ENCODE measurements at regions not wholly inside any gene's neighbourhood (a gene's known extent, or its start where the extent isn't known, plus 50 kb on each side); places are given as distances from the start of the nearest gene placed in this dataset.

DNA sequence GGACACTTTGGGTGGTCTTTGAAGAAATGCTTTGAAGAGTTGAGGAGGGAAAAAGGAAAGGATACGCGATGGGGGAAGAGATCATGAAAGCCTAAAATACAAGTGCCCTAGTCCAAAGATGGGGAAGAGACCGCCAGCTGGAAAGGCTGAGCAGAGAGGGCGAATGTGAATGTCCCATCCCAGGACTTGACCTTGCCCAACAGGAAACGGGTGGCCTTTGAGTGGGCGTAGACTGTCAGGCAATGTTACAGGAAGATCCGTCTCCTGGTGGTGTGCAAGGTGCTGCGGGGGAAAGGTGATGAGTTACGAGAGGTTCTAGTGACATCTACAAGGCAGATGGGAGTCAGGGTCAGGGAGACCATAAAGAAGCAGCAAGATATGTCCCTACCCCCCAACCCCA, 55.0 kb upstream of the TBXT start:
- DNase-seq (ENCODE audit: extremely low spot score): no peak
- ChIA-PET CTCF (no interaction called here), POLR2A (no interaction called here)
- no peak for TF ChIP-seq FOXA1 (IDR thresholded peaks at IDR 0.05)
- no peak for TF ChIP-seq TARDBP (IDR thresholded peaks at IDR 0.05)
- no peak for TF ChIP-seq LEF1 (IDR thresholded peaks at IDR 0.05; ENCODE audit: borderline replicate concordance)
- TF ChIP-seq ELF4 (IDR thresholded peaks at IDR 0.05): no peak

DNA sequence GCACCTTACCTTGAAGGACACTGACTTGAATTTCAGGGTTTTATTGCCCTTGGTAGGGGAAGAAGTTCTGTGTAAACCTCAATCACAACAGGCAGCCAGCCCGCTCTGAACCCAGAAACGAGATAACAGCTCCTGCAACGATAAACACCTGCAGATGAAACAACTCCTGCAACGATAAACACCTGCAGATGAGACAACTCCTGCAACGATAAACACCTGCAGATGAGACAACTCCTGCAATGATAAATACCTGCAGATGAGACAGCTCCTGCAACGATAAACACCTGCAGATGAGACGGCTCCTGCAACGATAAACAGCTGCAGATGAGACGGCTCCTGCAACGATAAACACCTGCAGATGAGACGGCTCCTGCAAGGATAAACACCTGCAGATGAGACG, 54.0 kb upstream of the TBXT start:
- DNase-seq (ENCODE audit: extremely low spot score): no peak
- POLR2A ChIA-PET: no interaction called here
- CTCF ChIA-PET: no interaction called here
- TF ChIP-seq LEF1 (IDR thresholded peaks at IDR 0.05; ENCODE audit: borderline replicate concordance) (no peak), CTBP1 (IDR thresholded peaks at IDR 0.05; ENCODE audit: borderline replicate concordance) (no peak), BHLHE40 (IDR thresholded peaks at IDR 0.05; ENCODE audit: borderline replicate concordance) (no peak), HDGF (IDR thresholded peaks at IDR 0.05; ENCODE audit: borderline replicate concordance) (no peak), NFRKB (IDR thresholded peaks at IDR 0.05) (no peak), ARNT (IDR thresholded peaks at IDR 0.05) (no peak), SP1 (IDR thresholded peaks at IDR 0.05) (no peak), FOXK2 (IDR thresholded peaks at IDR 0.05) (no peak), FOXA1 (IDR thresholded peaks at IDR 0.05) (no peak), FOXM1 (IDR thresholded peaks at IDR 0.05; ENCODE audit: borderline replicate concordance) (no peak), ZNF384 (IDR thresholded peaks at IDR 0.05) (no peak), ELF4 (IDR thresholded peaks at IDR 0.05) (no peak), SUZ12 (IDR thresholded peaks at IDR 0.05) (no peak), TARDBP (IDR thresholded peaks at IDR 0.05) (no peak), L3MBTL2 (conservative IDR thresholded peaks at IDR 0.05) (no peak)
- TF ChIP-seq, protein P1, sequence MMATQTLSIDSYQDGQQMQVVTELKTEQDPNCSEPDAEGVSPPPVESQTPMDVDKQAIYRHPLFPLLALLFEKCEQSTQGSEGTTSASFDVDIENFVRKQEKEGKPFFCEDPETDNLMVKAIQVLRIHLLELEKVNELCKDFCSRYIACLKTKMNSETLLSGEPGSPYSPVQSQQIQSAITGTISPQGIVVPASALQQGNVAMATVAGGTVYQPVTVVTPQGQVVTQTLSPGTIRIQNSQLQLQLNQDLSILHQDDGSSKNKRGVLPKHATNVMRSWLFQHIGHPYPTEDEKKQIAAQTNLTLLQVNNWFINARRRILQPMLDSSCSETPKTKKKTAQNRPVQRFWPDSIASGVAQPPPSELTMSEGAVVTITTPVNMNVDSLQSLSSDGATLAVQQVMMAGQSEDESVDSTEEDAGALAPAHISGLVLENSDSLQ (IDR thresholded peaks at IDR 0.05): no peak

DNA sequence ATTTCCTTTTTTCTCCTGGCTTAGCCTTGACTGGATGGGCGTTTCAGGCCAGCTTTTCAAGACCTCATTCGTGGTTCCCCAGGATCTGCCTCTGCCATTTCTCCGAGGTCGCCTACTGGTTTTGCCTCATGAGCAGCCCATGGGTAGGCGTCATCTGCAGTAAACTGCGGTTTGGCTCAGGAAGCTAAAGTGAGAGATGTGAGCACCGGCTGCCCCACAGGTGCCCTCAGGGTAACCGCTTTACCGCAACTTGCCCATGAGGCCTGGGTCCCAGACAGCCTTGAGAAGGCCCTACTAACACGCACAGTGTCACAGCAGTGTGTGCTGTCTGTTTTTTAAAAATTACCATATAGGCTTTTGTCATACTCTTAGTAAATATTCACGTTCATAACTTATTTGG, 53.4 kb upstream of the TBXT start:
- no peak for TF ChIP-seq FOXA1 (IDR thresholded peaks at IDR 0.05)
- POLR2A ChIA-PET: no interaction called here
- CTCF ChIA-PET: no interaction called here
- no peak for DNase-seq (ENCODE audit: extremely low spot score)

Data from HEK293T (cell line).